B cell (primary cell): ENCODE measurements at regions not wholly inside any gene's neighbourhood (a gene's known extent, or its start where the extent isn't known, plus 50 kb on each side); places are given as distances from the start of the nearest gene placed in this dataset.

Source experiments
- ATAC-seq: fragments of 200-7000 bp; cut with Tn5 transposase; one replicate; pipeline ENCODE4 v1.10.0; 2021; ENCODE audit warnings: low read depth, mild to moderate bottlenecking, moderate number of reproducible peaks, moderate library complexity
- CTCF ChIA-PET: fragments of 350-600 bp; sonication (Branson Sonifier 250); formaldehyde crosslinking; loops from one replicate; lab custom pipeline; 2021; ENCODE audit warnings: antibody characterized with exemption, inconsistent platforms; lab: Charles Lee
- POLR2A ChIA-PET: fragments of 350-600 bp; sonication (Branson Sonifier 250); formaldehyde crosslinking; loops from one replicate; lab custom pipeline; 2021; ENCODE audit warnings: antibody characterized with exemption; lab: Charles Lee
- DNase-seq: peaks from one replicate; pipeline ENCODE4 v3.0.0; 2013
- H2AFZ ChIP-seq: 2 replicates; pipeline ENCODE4 v1.6.1; 2012; ENCODE audit warnings: mild to moderate bottlenecking, low read depth, low read length; ENCODE audit not compliant: insufficient read depth, poor library complexity, severe bottlenecking
- H3K27ac ChIP-seq, 2 donors: 1 replicate in 1 of 2; 2 replicates in 1 of 2; pipeline ENCODE4 v1.5.1; 2012 to 2013; ENCODE audit warnings: low read length in 2 of 2, mild to moderate bottlenecking in 2 of 2, moderate library complexity in 1 of 2
- H3K27me3 ChIP-seq, 4 experiments: fragments of 200-600 bp in 1 of 4; sonication (generic) in 1 of 4; replicated peaks in 1 of 4; 1 replicate in 2 of 4; 2 replicates in 2 of 4; pipeline versions ENCODE4 v1.6.1 to v1.7.0; 2013 to 2016; ENCODE audit warnings: low read length in 3 of 4, mild to moderate bottlenecking in 2 of 4, mixed read lengths in 1 of 4, moderate library complexity in 1 of 4; ENCODE audit not compliant: insufficient read depth in 4 of 4, control insufficient read depth in 3 of 4; ENCODE audit errors: control extremely low read depth in 1 of 4
- H3K36me3 ChIP-seq, 2 experiments: replicated peaks in 1 of 2; 1 replicate in 1 of 2; 2 replicates in 1 of 2; pipeline versions ENCODE4 v1.6.1 to v1.7.1; 2013; ENCODE audit warnings: low read length in 1 of 2; ENCODE audit not compliant: insufficient read depth in 2 of 2, control insufficient read depth in 1 of 2; ENCODE audit errors: control extremely low read depth in 1 of 2, extremely low read depth in 1 of 2
- H3K4me1 ChIP-seq, 2 donors: fragments of 200-600 bp in 1 of 2; sonication (generic) in 1 of 2; 1 replicate in 1 of 2; 2 replicates in 1 of 2; pipeline versions ENCODE4 v1.5.1 to v1.6.1; 2013 to 2017; ENCODE audit warnings: low read length in 2 of 2; ENCODE audit not compliant: control insufficient read depth in 2 of 2, insufficient read depth in 2 of 2
- H3K4me2 ChIP-seq: replicated peaks from 2 replicates; pipeline ENCODE3; 2012; ENCODE audit warnings: mild to moderate bottlenecking, low read depth, low read length; ENCODE audit not compliant: poor library complexity, severe bottlenecking
- H3K4me3 ChIP-seq, 5 experiments: fragments of 200-600 bp in 1 of 5; sonication (generic) in 1 of 5; 1 replicate in 3 of 5; 2 replicates in 2 of 5; pipeline versions ENCODE4 v1.5.1 to v1.7.0; 2011 to 2016; ENCODE audit warnings: low read length in 4 of 5, mild to moderate bottlenecking in 4 of 5, low read depth in 2 of 5, control low read depth in 1 of 5, moderate library complexity in 1 of 5; ENCODE audit not compliant: insufficient read depth in 1 of 5; ENCODE audit errors: control extremely low read depth in 1 of 5, extremely low read depth in 1 of 5
- H3K79me2 ChIP-seq: fragments of 200-600 bp; sonication (generic); one replicate; pipeline ENCODE4 v1.6.0; 2016; ENCODE audit warnings: low read length; ENCODE audit not compliant: control insufficient read depth, insufficient read depth
- H3K9ac ChIP-seq: fragments of 200-600 bp; sonication (generic); 2 replicates; pipeline ENCODE4 v1.6.1; 2017; ENCODE audit warnings: mild to moderate bottlenecking, low read length, moderate library complexity
- H3K9me3 ChIP-seq, 3 donors: one replicate each; pipeline versions ENCODE4 v1.6.1 to v1.7.1; 2013; ENCODE audit warnings: low read length in 2 of 3; ENCODE audit not compliant: control insufficient read depth in 2 of 3, insufficient read depth in 1 of 3; ENCODE audit errors: control extremely low read depth in 1 of 3
- H4K20me1 ChIP-seq: 2 replicates; pipeline ENCODE4 v1.6.0; 2012; ENCODE audit warnings: mild to moderate bottlenecking, low read length; ENCODE audit not compliant: insufficient read depth, control insufficient read depth, poor library complexity, severe bottlenecking
- H3K27ac Mint-ChIP-seq: one replicate; pipeline ENCODE4 v1.8.0; 2021; ENCODE audit warnings: mixed read lengths
- H3K27me3 Mint-ChIP-seq: one replicate; pipeline ENCODE4 v1.8.0; 2021; ENCODE audit warnings: mixed read lengths
- H3K4me1 Mint-ChIP-seq: one replicate; pipeline ENCODE4 v1.8.0; 2021; ENCODE audit warnings: mixed read lengths
- H3K4me3 Mint-ChIP-seq: one replicate; pipeline ENCODE4 v1.8.0; 2021; ENCODE audit warnings: mixed read lengths
- H3K9me3 Mint-ChIP-seq: one replicate; pipeline ENCODE4 v1.8.0; 2022; ENCODE audit warnings: mixed read lengths; ENCODE audit not compliant: insufficient read depth
- CTCF ChIP-seq: fragments of 200-600 bp; IDR thresholded peaks from one replicate; pipeline ENCODE4 v1.8.0; 2022; ENCODE audit warnings: antibody characterized with exemption, mild to moderate bottlenecking
- EZH2 ChIP-seq: IDR thresholded peaks from 2 replicates; pipeline ENCODE4 v1.6.1; 2012; ENCODE audit warnings: borderline replicate concordance, low read depth, mild to moderate bottlenecking, moderate library complexity, low read length; ENCODE audit not compliant: insufficient read depth, poor library complexity, severe bottlenecking
- WGBS: methylation state at CpG from one replicate; pipeline ENCODE4 v1.1.5; 2013; ENCODE audit warnings: missing lambda C conversion rate; ENCODE audit not compliant: insufficient coverage; 5-methylcytosine and 5-hydroxymethylcytosine counted together
- intact Hi-C: fragments of 100-400 bp; cut with micrococcal nuclease; formaldehyde crosslinking; loops from one replicate; pipeline ENCODE4 v1.10.0; 2022

GRCh38 chr3:13142552-13143380 is 69.5 kb upstream of the IQSEC1 start:
- H3K4me3 Mint-ChIP-seq, result no peak overlapping the region
- ATAC-seq, result no peak
- no peaks in the 10 kb centered on the region for H3K9me3 Mint-ChIP-seq
- intact Hi-C loops, result loop anchor here (10.0 kb wide), 1 partner anchor 48 kb away; no protein-coding TSS in a partner anchor
- Histone ChIP-seq H3K4me3 (no peak overlapping the region), H3K4me1 (no peaks in the 10 kb centered on the region), H4K20me1 (no peaks in the 10 kb centered on the region), H3K79me2 (no peaks in the 10 kb centered on the region), H3K9ac (no peak overlapping the region), H3K27me3 (peaks cover 0 to 15% (median 3%) of the 10 kb centered on the region in 4 experiments), H3K36me3 (no peaks in the 10 kb centered on the region), H2AFZ (no peak overlapping the region), H3K9me3 (peaks cover 0 to 27% (median 0%) of the 10 kb centered on the region in 3 donors), H3K4me2 (no peak overlapping the region), H3K27ac (no peak overlapping the region)
- POLR2A ChIA-PET, result no interaction called here
- H3K27ac Mint-ChIP-seq, result no peak overlapping the region
- CTCF ChIA-PET, result interaction anchor here (1.3 kb wide), 1 partner anchor 51 kb away, joined by 3 read pairs; no protein-coding TSS in a partner anchor
- WGBS, result 80% methylated on average over 7 of the region's 9 CpGs
- H3K27me3 Mint-ChIP-seq, result peaks cover 24% of the 10 kb centered on the region
- H3K4me1 Mint-ChIP-seq, result no peaks in the 10 kb centered on the region
- no peak for TF ChIP-seq CTCF
- no peak for TF ChIP-seq EZH2
- no peak for DNase-seq

GRCh38 chr3:13141991-13142412 is 68.8 kb upstream of the IQSEC1 start:
- no peaks in the 10 kb centered on the region for H3K36me3 ChIP-seq
- no peak for TF ChIP-seq EZH2
- no peak for TF ChIP-seq CTCF
- no peak overlapping the region for H3K4me2 ChIP-seq
- POLR2A ChIA-PET, result no interaction called here
- H3K9me3 Mint-ChIP-seq, result no peaks in the 10 kb centered on the region
- H3K27ac ChIP-seq, result no peak overlapping the region
- H3K9ac ChIP-seq, result no peak overlapping the region
- no peaks in the 10 kb centered on the region for H3K4me1 Mint-ChIP-seq
- H3K4me3 ChIP-seq, result no peak overlapping the region
- peaks cover 28% of the 10 kb centered on the region for H3K27me3 Mint-ChIP-seq
- no peak overlapping the region for H3K4me3 Mint-ChIP-seq
- CTCF ChIA-PET, result interaction anchor here (1.3 kb wide), 1 partner anchor 50 kb away, joined by 3 read pairs; no protein-coding TSS in a partner anchor
- no peaks in the 10 kb centered on the region for H4K20me1 ChIP-seq
- 25% methylated on average over 8 of the region's 8 CpGs for WGBS
- peaks cover 0 to 15% (median 3%) of the 10 kb centered on the region in 4 experiments for H3K27me3 ChIP-seq
- H3K27ac Mint-ChIP-seq, result no peak overlapping the region
- H3K79me2 ChIP-seq, result no peaks in the 10 kb centered on the region
- peaks cover 0 to 27% (median 0%) of the 10 kb centered on the region in 3 donors for H3K9me3 ChIP-seq
- intact Hi-C loops, result loop anchor here (10.0 kb wide), 1 partner anchor 47 kb away; no protein-coding TSS in a partner anchor
- ATAC-seq, result no peak
- H3K4me1 ChIP-seq, result no peaks in the 10 kb centered on the region
- DNase-seq, result no peak
- no peak overlapping the region for H2AFZ ChIP-seq
